Stimulated activated effector memory CD8-positive, alpha-beta T cell treated with anti-CD3 and anti-CD28 coated beads, Interleukin-12 subunit alpha, Interleukin-12 subunit beta, amount 100 ng/mL, for 72 hours (primary cell): ENCODE measurements at regions not wholly inside any gene's neighbourhood (a gene's known extent, or its start where the extent isn't known, plus 50 kb on each side); places are given as distances from the start of the nearest gene placed in this dataset.

Source experiments
- ATAC-seq: fragments of 150-1000 bp; cut with Tn5 transposase; 2 replicates; pipeline ENCODE4 v1.10.0; 2021
- DNase-seq, 2 donors: peaks; one replicate each; pipeline ENCODE4 v3.0.0; 2021 to 2022; ENCODE audit warnings: low spot score in 2 of 2
- H3K27ac Mint-ChIP-seq: one replicate; pipeline ENCODE4 v1.8.0; 2022; ENCODE audit warnings: mild to moderate bottlenecking, mixed read lengths
- H3K36me3 Mint-ChIP-seq: one replicate; pipeline ENCODE4 v1.8.0; 2022; ENCODE audit warnings: mild to moderate bottlenecking, mixed read lengths
- H3K4me1 Mint-ChIP-seq: one replicate; pipeline ENCODE4 v1.8.0; 2022; ENCODE audit warnings: mixed read lengths
- H3K4me3 Mint-ChIP-seq: one replicate; pipeline ENCODE4 v1.8.0; 2022; ENCODE audit warnings: mild to moderate bottlenecking, mixed read lengths
- H3K9me3 Mint-ChIP-seq: one replicate; pipeline ENCODE4 v1.8.0; 2022; ENCODE audit warnings: mixed read lengths

- no peak for DNase-seq
- H3K4me3 Mint-ChIP-seq = no peak overlapping the region
- ATAC-seq = no peak
- no peaks in the 10 kb centered on the region for H3K36me3 Mint-ChIP-seq
- no peak overlapping the region for H3K27ac Mint-ChIP-seq
- H3K9me3 Mint-ChIP-seq = no peaks in the 10 kb centered on the region
- H3K4me1 Mint-ChIP-seq = peaks cover 31% of the 10 kb centered on the region
Observed at GRCh38 chr2:222809582-222809981, 51.3 kb upstream of the ACSL3 start.

- H3K4me3 Mint-ChIP-seq = no peak overlapping the region
- peaks cover 32% of the 10 kb centered on the region for H3K4me1 Mint-ChIP-seq
- no peaks in the 10 kb centered on the region for H3K36me3 Mint-ChIP-seq
- no peaks in the 10 kb centered on the region for H3K9me3 Mint-ChIP-seq
- no peak for ATAC-seq
- H3K27ac Mint-ChIP-seq = no peak overlapping the region
- DNase-seq = no peak
Observed at GRCh38 chr2:222810044-222810443, 50.8 kb upstream of the ACSL3 start.
